Lung (tissue), 11 donors: ENCODE measurements at regions not wholly inside any gene's neighbourhood (a gene's known extent, or its start where the extent isn't known, plus 50 kb on each side); places are given as distances from the start of the nearest gene placed in this dataset.

ENCODE experiments used
- ATAC-seq: fragments of 200-7000 bp; cut with Tn5 transposase; one replicate; pipeline ENCODE4 v1.9.1; 2020; ENCODE audit warnings: moderate number of reproducible peaks; ENCODE audit not compliant: insufficient read depth, low FRiP score
- DNase-seq, 3 donors: peaks; one replicate each; pipeline ENCODE4 v3.0.0-alpha.2; 2013 to 2017
- H3K27ac ChIP-seq, 2 donors: one replicate each; pipeline ENCODE4 v1.5.1; 2013; ENCODE audit warnings: mild to moderate bottlenecking in 2 of 2, moderate library complexity in 2 of 2, control low read depth in 1 of 2, inconsistent platforms in 1 of 2, low read depth in 1 of 2, low read length in 1 of 2
- H3K27me3 ChIP-seq, 3 donors: one replicate each; pipeline ENCODE4 v1.5.1; 2013; ENCODE audit warnings: low read length in 2 of 3; ENCODE audit not compliant: control insufficient read depth in 3 of 3, insufficient read depth in 3 of 3
- H3K36me3 ChIP-seq, 4 donors: one replicate each; pipeline ENCODE4 v1.5.1; 2013; ENCODE audit warnings: low read length in 4 of 4, mild to moderate bottlenecking in 1 of 4, moderate library complexity in 1 of 4; ENCODE audit not compliant: control insufficient read depth in 4 of 4, insufficient read depth in 4 of 4
- H3K4me1 ChIP-seq, 5 donors: one replicate each; pipeline ENCODE4 v1.5.1; 2013; ENCODE audit warnings: low read length in 5 of 5, mild to moderate bottlenecking in 2 of 5, moderate library complexity in 1 of 5; ENCODE audit not compliant: control insufficient read depth in 5 of 5, insufficient read depth in 5 of 5
- H3K4me3 ChIP-seq: one replicate; pipeline ENCODE4 v1.5.1; 2013; ENCODE audit warnings: mild to moderate bottlenecking, control low read depth, moderate library complexity
- H3K9ac ChIP-seq, 2 donors: one replicate each; pipeline ENCODE4 v1.5.1; 2013; ENCODE audit warnings: low read length in 2 of 2, control low read depth in 1 of 2; ENCODE audit not compliant: insufficient read depth in 1 of 2
- H3K9me3 ChIP-seq, 4 donors: one replicate each; pipeline ENCODE4 v1.5.1; 2013; ENCODE audit warnings: low read length in 3 of 4, mild to moderate bottlenecking in 1 of 4, moderate library complexity in 1 of 4; ENCODE audit not compliant: control insufficient read depth in 4 of 4, insufficient read depth in 3 of 4
- CTCF ChIP-seq: IDR thresholded peaks from 2 replicates; pipeline ENCODE4 v1.5.1; 2012; ENCODE audit warnings: mild to moderate bottlenecking; ENCODE audit errors: control extremely low read depth, extremely low read depth
- WGBS, 2 donors: extraction: QIAGEN DNeasy Blood & Tissue Kit; methylation state at CpG; one replicate each; pipeline ENCODE4 v1.1.7; 2013; 5-methylcytosine and 5-hydroxymethylcytosine counted together
- donor health status: control.
- donor health status: control.
- donor health status: Bipolar disorder and iron deficiency.
- donor health status: healthy.
- donor health status: DM: yes; HTN: yes; CAD: no.

GRCh38 chr17:34827008-34827407 is 134.3 kb downstream of the CCT6B start:
- 63 to 74% methylated on average over 3 of the region's 3 CpGs for whole genome bisulfite sequencing, 2 donors

GRCh38 chr17:34826332-34826731 is 134.9 kb downstream of the CCT6B start:
- Histone ChIP-seq H3K4me1 (no peaks in the 10 kb centered on the region), H3K36me3 (no peaks in the 10 kb centered on the region), H3K9me3 (no peaks in the 10 kb centered on the region), H3K9ac (no peak overlapping the region), H3K27ac (no peak overlapping the region), H3K4me3 (no peak overlapping the region), H3K27me3 (peaks cover 0 to 7% (median 0%) of the 10 kb centered on the region in 3 donors)
- no peak for TF ChIP-seq CTCF
- no peak for ATAC-seq
- DNase-seq: no peak
- 41 to 66% methylated on average over 4 of the region's 4 CpGs for WGBS, 2 donors

More at GRCh38 chr17:34827008-34827407, 134.3 kb downstream of the CCT6B start:
- H3K36me3 ChIP-seq: no peaks in the 10 kb centered on the region
- no peak for TF ChIP-seq CTCF
- DNase-seq: no peak
- H3K27me3 ChIP-seq: peaks cover 0 to 10% (median 0%) of the 10 kb centered on the region in 3 donors
- no peak overlapping the region for H3K4me3 ChIP-seq
- H3K4me1 ChIP-seq: no peaks in the 10 kb centered on the region
- H3K27ac ChIP-seq: no peak overlapping the region
- no peak overlapping the region for H3K9ac ChIP-seq
- no peak for ATAC-seq
- no peaks in the 10 kb centered on the region for H3K9me3 ChIP-seq

GRCh38 chr17:34825884-34826283 is 135.4 kb downstream of the CCT6B start:
- Histone ChIP-seq H3K36me3 (no peaks in the 10 kb centered on the region), H3K27ac (no peak overlapping the region), H3K9ac (no peak overlapping the region), H3K4me3 (no peak overlapping the region), H3K27me3 (peaks cover 0 to 7% (median 0%) of the 10 kb centered on the region in 3 donors), H3K4me1 (no peaks in the 10 kb centered on the region), H3K9me3 (no peaks in the 10 kb centered on the region)
- WGBS, 2 donors: 72 to 85% methylated on average over 6 of the region's 6 CpGs
- DNase-seq: no peak
- ATAC-seq: no peak
- TF ChIP-seq CTCF: no peak

GRCh38 chr17:34825102-34825501 is 136.2 kb downstream of the CCT6B start:
- H3K4me1 ChIP-seq: no peaks in the 10 kb centered on the region
- 96% methylated on average over 1 of the region's 1 CpG for WGBS, 2 donors
- TF ChIP-seq CTCF: no peak
- H3K9me3 ChIP-seq: no peaks in the 10 kb centered on the region
- DNase-seq: no peak
- H3K27me3 ChIP-seq: peaks cover 0 to 7% (median under 1%) of the 10 kb centered on the region in 3 donors
- H3K36me3 ChIP-seq: no peaks in the 10 kb centered on the region
- H3K27ac ChIP-seq: no peak overlapping the region
- no peak for ATAC-seq
- H3K9ac ChIP-seq: no peak overlapping the region
- no peak overlapping the region for H3K4me3 ChIP-seq
